Muscle of arm (tissue), 1 donor: ENCODE measurements at regions not wholly inside any gene's neighbourhood (a gene's known extent, or its start where the extent isn't known, plus 50 kb on each side); places are given as distances from the start of the nearest gene placed in this dataset.

Experiments used
- DNase-seq: peaks from one replicate; pipeline ENCODE4 v3.0.0-alpha.2; 2013

- DNase-seq: no peak
Measured at GRCh38 chr16:64171632-64172031, 950.2 kb downstream of the CDH11 start.

DNA sequence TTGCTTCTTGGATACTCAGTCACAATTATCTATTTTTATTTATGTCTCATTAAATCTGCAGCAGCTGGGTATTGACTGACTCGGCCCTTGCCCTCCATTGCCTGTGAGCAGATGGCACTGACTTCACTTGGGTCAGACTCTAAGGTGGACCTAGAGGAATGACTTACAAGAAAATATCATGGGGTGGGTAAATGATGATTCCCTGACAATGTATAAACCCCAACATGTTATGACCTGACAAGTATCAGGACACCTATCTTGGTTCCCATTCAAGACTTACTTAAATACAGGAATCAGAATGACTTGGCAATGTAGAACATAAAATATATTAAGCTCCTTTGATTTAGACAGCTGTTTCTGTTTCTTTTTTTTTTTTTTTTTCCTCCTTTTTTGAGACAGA is 953.5 kb downstream of the CDH11 start:
- no peak for DNase-seq

DNA sequence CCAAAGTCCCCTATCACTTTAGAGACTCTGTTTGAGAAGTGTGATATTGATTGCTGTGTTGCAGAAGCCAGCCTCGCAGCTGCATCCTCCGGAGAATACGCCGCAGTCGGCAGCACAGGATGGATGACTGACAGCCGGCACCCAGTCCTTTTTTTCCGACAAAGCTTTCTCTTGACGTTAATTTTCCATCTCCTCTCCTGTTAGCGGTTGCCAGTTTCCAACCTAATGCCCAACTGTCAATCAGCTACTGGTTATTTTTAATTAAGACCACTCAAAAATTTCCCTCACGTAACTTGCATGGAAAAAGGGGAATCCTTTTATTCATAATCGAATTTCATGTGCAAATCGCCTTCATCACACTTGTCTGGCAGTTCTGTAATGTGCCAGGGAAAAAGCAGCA is 953.9 kb downstream of the CDH11 start:
- DNase-seq: no peak

GRCh38 chr16:64165368-64165767 is 956.5 kb downstream of the CDH11 start:
- DNase-seq: no peak

DNA sequence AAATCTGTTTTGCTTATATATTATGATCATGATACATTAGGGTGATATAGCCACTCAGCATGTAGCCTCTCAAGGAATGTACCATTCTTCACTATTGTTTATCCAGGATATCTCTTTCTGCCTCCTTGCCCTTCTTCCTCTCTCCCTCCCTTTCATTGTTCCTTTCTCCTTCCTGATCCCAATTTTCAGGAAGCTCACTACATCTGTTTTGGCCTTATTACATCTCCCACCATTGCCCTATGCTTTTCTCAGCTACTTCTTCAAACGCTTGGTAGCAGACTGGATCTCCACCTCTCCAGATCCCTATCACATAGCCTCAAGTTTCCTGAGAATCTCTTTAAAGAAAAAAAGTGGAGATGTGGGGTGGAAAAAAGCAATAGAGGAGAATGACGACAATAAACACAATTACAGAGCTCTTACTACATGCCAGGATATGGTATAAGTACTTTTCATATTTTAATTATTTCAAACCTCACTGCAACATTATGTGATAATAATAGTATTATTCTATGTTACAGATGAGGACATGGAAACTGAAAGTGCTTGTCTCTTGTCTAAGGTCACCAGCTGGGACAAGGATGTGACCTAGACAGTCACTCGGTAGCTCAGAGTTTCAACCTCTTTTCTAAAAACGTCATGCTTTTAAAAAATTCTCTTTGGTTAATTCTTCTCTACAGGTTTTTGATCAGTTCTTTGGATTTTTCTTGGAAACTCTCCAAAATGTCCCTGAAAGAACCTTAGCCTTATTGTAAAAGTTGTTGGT is 959.1 kb downstream of the CDH11 start:
- no peak for DNase-seq

GRCh38 chr16:64159976-64160375 is 961.9 kb downstream of the CDH11 start:
- DNase-seq: peak; percentile 35

DNA sequence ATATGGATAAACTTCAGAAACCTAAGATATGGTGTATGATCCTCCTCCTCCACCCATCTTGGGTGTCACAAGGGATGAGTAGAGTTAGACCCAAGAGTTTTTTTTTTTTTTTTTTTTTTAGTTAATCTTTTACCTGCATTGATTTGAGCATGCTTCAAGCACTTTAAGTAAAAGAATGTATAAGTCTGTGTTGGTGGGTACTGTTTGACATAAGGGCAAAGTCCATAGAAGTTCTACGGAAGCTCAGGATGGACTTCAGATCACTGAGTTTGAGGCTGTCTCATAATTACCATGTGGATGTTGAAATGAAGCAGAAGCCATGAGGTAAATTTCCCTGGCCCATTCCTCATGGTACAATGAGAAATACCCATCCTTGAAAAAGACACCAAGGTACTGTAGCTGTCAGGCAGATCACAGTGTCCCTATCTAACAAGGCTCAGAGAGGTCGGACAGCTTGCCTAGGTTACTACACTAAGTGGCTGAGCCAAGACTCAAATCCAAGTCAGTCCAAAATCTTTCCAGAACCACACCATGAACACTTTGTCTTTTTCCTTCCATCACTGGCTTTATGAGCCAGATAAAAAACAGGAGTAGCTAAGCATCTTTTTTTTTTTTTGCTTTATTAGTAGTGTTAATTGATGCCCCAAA is 962.8 kb downstream of the CDH11 start:
- DNase-seq: no peak

GRCh38 chr16:64153718-64154117 is 968.1 kb downstream of the CDH11 start:
- DNase-seq: no peak

GRCh38 chr16:64151990-64152767 is 969.7 kb downstream of the CDH11 start:
- DNase-seq: no peak

GRCh38 chr16:64150193-64150592 is 971.7 kb downstream of the CDH11 start:
- no peak for DNase-seq

DNA sequence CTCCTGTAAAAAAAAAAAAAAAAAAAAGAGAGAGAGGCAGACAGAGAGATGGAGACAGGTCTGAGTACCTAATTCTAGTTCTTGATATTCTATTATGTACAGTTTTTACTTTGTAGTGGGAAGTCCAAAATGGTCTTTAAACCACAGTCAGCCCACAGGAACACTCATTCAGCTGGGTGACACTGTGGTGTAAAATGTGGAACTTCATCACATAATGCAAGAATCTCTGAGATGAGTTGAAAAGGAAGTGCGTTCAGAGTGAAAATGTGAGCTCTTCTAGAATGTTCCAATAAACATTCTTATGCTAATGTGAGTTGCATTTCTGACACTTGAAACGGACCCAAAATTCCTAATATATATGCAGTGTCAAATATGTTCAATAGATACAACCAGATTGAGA is 972.1 kb downstream of the CDH11 start:
- no peak for DNase-seq

DNA sequence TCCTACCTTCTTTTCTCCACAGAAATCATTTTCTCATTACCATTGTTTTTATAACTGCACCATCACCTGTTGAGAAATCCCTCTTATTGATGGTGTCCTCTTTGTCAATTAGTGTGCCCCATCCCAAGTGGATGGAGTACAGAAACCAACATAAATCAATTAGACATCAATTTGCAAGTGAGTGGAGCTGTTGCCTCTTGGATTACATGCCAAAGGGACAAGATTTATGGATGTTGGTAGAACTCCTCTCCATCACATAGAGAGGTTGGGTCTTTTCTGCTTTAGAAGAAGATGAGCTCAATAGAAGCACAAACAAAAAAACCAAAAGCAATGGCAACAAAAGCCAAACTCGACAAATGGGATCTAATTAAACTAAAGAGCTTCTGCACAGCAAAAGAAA is 973.5 kb downstream of the CDH11 start:
- no peak for DNase-seq

GRCh38 chr16:64147941-64148340 is 973.9 kb downstream of the CDH11 start:
- no peak for DNase-seq

GRCh38 chr16:64144617-64145016 is 977.2 kb downstream of the CDH11 start:
- DNase-seq: no peak

DNA sequence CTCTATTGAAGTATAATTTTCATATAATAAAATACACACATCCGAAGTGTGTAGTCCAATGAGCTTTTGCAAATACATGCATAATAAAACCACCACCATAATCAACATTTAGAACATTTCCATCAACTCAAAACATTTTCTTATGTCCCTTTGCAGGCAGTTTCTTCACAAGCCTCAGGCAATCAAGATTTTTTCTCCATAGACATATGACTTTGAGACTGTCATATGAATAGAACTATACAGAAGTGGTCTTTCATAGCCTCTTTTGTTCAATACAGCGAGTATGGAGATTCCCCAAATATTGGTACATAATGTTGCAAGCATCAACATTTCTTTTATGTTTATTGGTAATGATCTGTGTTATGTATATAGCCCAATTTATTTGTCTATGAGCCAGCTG is 983.2 kb downstream of the CDH11 start:
- no peak for DNase-seq

DNA sequence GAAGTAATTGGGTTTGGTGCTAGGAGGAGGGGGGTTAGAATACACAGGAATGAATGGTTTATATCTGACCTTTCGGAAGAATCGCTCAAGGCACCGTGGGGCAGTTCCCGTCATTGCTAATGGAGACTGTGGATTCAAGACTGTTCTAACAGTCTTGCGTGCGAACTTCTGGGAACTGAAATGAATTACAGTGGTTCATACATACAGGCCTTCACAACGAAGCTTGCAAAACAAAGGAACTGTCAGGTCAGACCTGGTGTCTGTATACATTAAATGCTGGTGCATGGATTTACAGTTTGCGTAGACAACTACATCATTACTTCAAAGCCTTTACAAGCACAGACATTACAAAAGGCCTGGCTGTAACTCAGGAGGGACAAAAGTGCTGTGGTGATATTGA is 983.9 kb downstream of the CDH11 start:
- no peak for DNase-seq

GRCh38 chr16:64136743-64137142 is 985.1 kb downstream of the CDH11 start:
- DNase-seq: no peak

DNA sequence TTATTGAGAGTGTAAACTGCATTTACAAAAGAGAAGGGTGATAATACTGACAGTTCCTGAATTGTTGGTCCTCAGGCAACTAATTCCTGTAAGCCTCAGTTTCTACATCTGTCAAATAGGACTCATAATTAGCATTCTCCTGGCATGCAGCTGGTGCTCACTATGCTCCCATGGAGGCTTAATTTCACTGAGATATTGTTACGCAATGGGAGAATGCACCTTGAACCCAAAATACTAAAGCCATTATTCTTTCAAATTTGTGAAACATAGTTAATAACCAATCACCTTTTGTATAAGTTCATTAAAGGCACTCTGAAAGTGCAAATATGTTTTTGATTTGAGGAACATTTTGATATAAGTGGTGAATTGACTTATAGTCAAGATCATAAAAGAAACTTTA is 985.5 kb downstream of the CDH11 start:
- DNase-seq: no peak

GRCh38 chr16:64133366-64133765 is 988.5 kb downstream of the CDH11 start:
- peak; percentile 44 for DNase-seq

GRCh38 chr16:64132759-64133361 is 989.0 kb downstream of the CDH11 start:
- no peak for DNase-seq

DNA sequence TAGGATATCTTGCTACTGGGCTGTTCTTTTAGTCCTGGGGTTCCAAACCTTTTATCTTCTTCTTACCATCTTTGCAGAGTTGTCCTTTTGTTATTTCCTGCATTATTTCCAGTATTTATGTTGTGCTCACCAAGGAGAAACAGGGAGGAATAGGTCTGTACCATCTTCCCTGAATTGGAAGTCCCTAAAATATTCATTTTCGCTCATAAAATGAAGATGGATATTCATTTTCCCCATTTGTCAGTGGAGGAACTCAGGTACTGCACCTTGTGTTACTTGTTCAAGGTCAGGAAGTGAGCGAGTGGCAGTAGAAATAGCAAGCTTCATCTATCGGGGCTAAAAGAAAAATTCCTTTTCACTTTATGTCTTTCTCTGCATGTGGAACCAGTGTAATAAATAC is 989.7 kb downstream of the CDH11 start:
- no peak for DNase-seq

DNA sequence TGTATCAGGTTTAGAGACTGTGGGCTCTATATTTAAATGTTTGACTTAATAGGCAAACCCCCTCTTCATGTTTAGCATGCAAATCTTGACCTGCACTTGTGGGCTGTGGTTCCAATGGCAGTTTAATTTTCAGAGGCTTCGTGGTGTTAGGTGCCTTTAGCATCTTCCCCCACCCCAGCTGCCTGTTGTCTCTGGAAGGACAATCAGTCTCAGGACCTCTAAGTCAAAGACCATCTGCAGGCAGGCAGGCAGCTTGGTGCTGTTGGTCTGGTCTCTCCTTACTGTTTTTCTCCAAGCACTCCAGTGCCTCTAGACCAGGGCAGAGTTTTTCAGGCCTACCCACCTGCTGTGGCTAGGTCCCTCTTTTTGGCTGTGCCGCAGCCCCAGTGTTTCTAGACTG is 990.4 kb downstream of the CDH11 start:
- DNase-seq: no peak

- no peak for DNase-seq
Measured at GRCh38 chr16:64130140-64130539, 991.7 kb downstream of the CDH11 start.
